ENCODE measurements at regions not wholly inside any gene's neighbourhood (a gene's known extent, or its start where the extent isn't known, plus 50 kb on each side); places are given as distances from the start of the nearest gene placed in this dataset.

- Histone ChIP-seq H4K20me1 (ENCODE audit: insufficient read depth) (no peaks in the 10 kb centered on the region), H3K4me3 (ENCODE audit: low read depth in 2 of 2, low read length in 1 of 2) (no peak overlapping the region; a peak in 2 of 4 replicates), H3K9me3 (no peaks in the 10 kb centered on the region; the same call in 1 of the 2 replicates), H3K27ac (ENCODE audit: low read depth in 2 of 2, low read length in 1 of 2) (no peak overlapping the region), H2AFZ (ENCODE audit: low read depth) (no peak overlapping the region), H3K4me1 (ENCODE audit: control insufficient read depth in 1 of 2, insufficient read depth in 2 of 2, low read depth in 1 of 2, low read length in 1 of 2) (no peaks in the 10 kb centered on the region), H3F3A (replicated peaks; ENCODE audit: insufficient read depth) (no peaks in the 10 kb centered on the region), H3K4me2 (0 out of 2 replicates have a peak overlapping the region, but pooled peaks have one; percentile 40), H3K79me2 (ENCODE audit: insufficient read depth) (no peaks in the 10 kb centered on the region), H3K9ac (no peak overlapping the region), H3K9me2 (no peaks in the 10 kb centered on the region), H3K36me3 (replicated peaks in 1 of 2; ENCODE audit: control insufficient read depth in 1 of 2, insufficient read depth in 2 of 2, low read length in 1 of 2) (no peaks in the 10 kb centered on the region), H3K27me3 (ENCODE audit: insufficient read depth) (no peaks in the 10 kb centered on the region)
- POLR2A ChIA-PET: no interaction called here
- no peak for DNase-seq
- TF ChIP-seq NRF1 (IDR thresholded peaks at IDR 0.05; ENCODE audit: low read depth, low read length): no peak
- TF ChIP-seq IRF3 (IDR thresholded peaks at IDR 0.05; ENCODE audit: low read depth, low read length): no peak
- no peak for TF ChIP-seq TAF1 (IDR thresholded peaks at IDR 0.05; ENCODE audit: borderline replicate concordance, low read depth, low read length)
- TF ChIP-seq TCF12 (IDR thresholded peaks at IDR 0.05): no peak
- no peak for TF ChIP-seq POLR2AphosphoS5 (IDR thresholded peaks at IDR 0.05; ENCODE audit: low read depth, low read length)
- CTCF ChIA-PET: no interaction called here
- 8% methylated on average over 4 of the region's 4 CpGs for WGBS (ENCODE audit: low lambda C conversion rate)
Measured at GRCh38 chr1:222404710-222405109, 143.2 kb downstream of the HHIPL2 start.

GRCh38 chr1:222399197-222399596 is 148.7 kb downstream of the HHIPL2 start:
- Histone ChIP-seq H3K4me2 (no peak overlapping the region), H3K9me3 (no peaks in the 10 kb centered on the region), H3K27ac (ENCODE audit: low read depth in 2 of 2, low read length in 1 of 2) (no peak overlapping the region), H3K27me3 (ENCODE audit: insufficient read depth) (no peaks in the 10 kb centered on the region), H3K36me3 (replicated peaks in 1 of 2; ENCODE audit: control insufficient read depth in 1 of 2, insufficient read depth in 2 of 2, low read length in 1 of 2) (no peaks in the 10 kb centered on the region), H3K4me1 (ENCODE audit: control insufficient read depth in 1 of 2, insufficient read depth in 2 of 2, low read depth in 1 of 2, low read length in 1 of 2) (no peaks in the 10 kb centered on the region), H3K79me2 (ENCODE audit: insufficient read depth) (no peaks in the 10 kb centered on the region), H2AFZ (ENCODE audit: low read depth) (no peak overlapping the region), H3K9ac (no peak overlapping the region), H3F3A (replicated peaks; ENCODE audit: insufficient read depth) (no peaks in the 10 kb centered on the region), H3K4me3 (ENCODE audit: low read depth in 2 of 2, low read length in 1 of 2) (no peak overlapping the region), H3K9me2 (no peaks in the 10 kb centered on the region), H4K20me1 (ENCODE audit: insufficient read depth) (no peaks in the 10 kb centered on the region)
- CTCF ChIA-PET: interaction anchor here (1.5 to 2.4 kb wide), 2 partner anchors 18 to 56 kb away, joined by 3 to 7 read pairs; no protein-coding TSS in a partner anchor
- TF ChIP-seq RFX5 (IDR thresholded peaks at IDR 0.05; ENCODE audit: low read length): no peak
- no peak for TF ChIP-seq EZH2phosphoT487 (IDR thresholded peaks at IDR 0.05; ENCODE audit: borderline replicate concordance, low read depth)
- no peak for TF ChIP-seq EP300 (IDR thresholded peaks at IDR 0.05; ENCODE audit: borderline replicate concordance in 1 of 2, low read depth in 1 of 2, low read length in 1 of 2)
- TF ChIP-seq FOSL2 (IDR thresholded peaks at IDR 0.05; ENCODE audit: borderline replicate concordance, low read depth): no peak
- no peak for TF ChIP-seq CHD2 (IDR thresholded peaks at IDR 0.05; ENCODE audit: low read length, partially characterized antibody)
- TF ChIP-seq TAF1 (IDR thresholded peaks at IDR 0.05; ENCODE audit: borderline replicate concordance, low read depth, low read length): no peak
- TF ChIP-seq CTCF (IDR thresholded peaks at IDR 0.05): no peak
- TF ChIP-seq JUND (IDR thresholded peaks at IDR 0.05): no peak
- POLR2A ChIA-PET: no interaction called here
- DNase-seq: no peak
